ENCODE measurements at regions not wholly inside any gene's neighbourhood (a gene's known extent, or its start where the extent isn't known, plus 50 kb on each side); places are given as distances from the start of the nearest gene placed in this dataset.
"Not testable (repeated sequence)": the region's sequence is repeated elsewhere in the genome, so short reads cannot be mapped to it uniquely, and the experiment has no call there.

GRCh38 chr5:13335026-13335425 lies 609.5 kb downstream of the DNAH5 start:
- not testable (repeated sequence) for H3K36me3 ChIP-seq (ENCODE audit: control insufficient read depth in 1 of 2, insufficient read depth in 2 of 2, low read length in 2 of 2); H4K12ac ChIP-seq (ENCODE audit: low read depth, low read length); H2BK12ac ChIP-seq (ENCODE audit: low read length); H2AFZ ChIP-seq (ENCODE audit: insufficient read depth, low read length, poor library complexity); H3K14ac ChIP-seq (ENCODE audit: low read length); H3K4me2 ChIP-seq (ENCODE audit: low read length); H3K79me2 ChIP-seq (ENCODE audit: control insufficient read depth, insufficient read depth, low read length, poor library complexity); H3K9ac ChIP-seq (ENCODE audit: low read length); H2AK5ac ChIP-seq (ENCODE audit: low read length); H4K91ac ChIP-seq (ENCODE audit: low read depth, low read length); H3K4me3 ChIP-seq (ENCODE audit: low read depth, low read length); H3K27ac ChIP-seq (ENCODE audit: low read depth, low read length); H2BK120ac ChIP-seq (ENCODE audit: insufficient read depth, low read length, poor library complexity); H4K8ac ChIP-seq (ENCODE audit: low read depth, low read length); H3K9me3 ChIP-seq (ENCODE audit: insufficient read depth, low read depth, low read length); H3K23ac ChIP-seq (ENCODE audit: low read length); H2BK5ac ChIP-seq (ENCODE audit: low read depth, low read length, poor library complexity); H3K4me1 ChIP-seq (ENCODE audit: control insufficient read depth in 1 of 2, insufficient read depth in 2 of 2, low read length in 2 of 2); H3K79me1 ChIP-seq (ENCODE audit: low read length); H3K18ac ChIP-seq (ENCODE audit: low read length); H3K4ac ChIP-seq (ENCODE audit: low read depth, low read length); H3K27me3 ChIP-seq (ENCODE audit: insufficient read depth, low read length)
- no CpG with 5 or more reads among the region's 4 CpGs for WGBS (ENCODE audit: extremely low coverage, insufficient coverage, insufficient read length)
- peak in 1 of 2 donors; percentile 6 for DNase-seq

- Histone ChIP-seq H3K4me2 (ENCODE audit: low read length) (no peak overlapping the region), H3K36me3 (ENCODE audit: control insufficient read depth in 1 of 2, insufficient read depth in 2 of 2, low read length in 2 of 2) (no peaks in the 10 kb centered on the region), H2BK5ac (ENCODE audit: low read depth, low read length, poor library complexity) (no peak overlapping the region), H2BK120ac (ENCODE audit: insufficient read depth, low read length, poor library complexity) (no peak overlapping the region), H3K4me3 (ENCODE audit: low read depth, low read length) (no peak overlapping the region), H3K4ac (ENCODE audit: low read depth, low read length) (no peak overlapping the region), H4K12ac (ENCODE audit: low read depth, low read length) (no peak overlapping the region), H3K14ac (ENCODE audit: low read length) (no peak overlapping the region), H3K18ac (ENCODE audit: low read length) (no peak overlapping the region), H3K9ac (ENCODE audit: low read length) (no peak overlapping the region), H2AK5ac (ENCODE audit: low read length) (no peak overlapping the region), H3K23ac (ENCODE audit: low read length) (peak overlapping the region; percentile 41), H3K4me1 (ENCODE audit: control insufficient read depth in 1 of 2, insufficient read depth in 2 of 2, low read length in 2 of 2) (no peaks in the 10 kb centered on the region), H2BK12ac (ENCODE audit: low read length) (no peak overlapping the region), H3K27me3 (ENCODE audit: insufficient read depth, low read length) (no peaks in the 10 kb centered on the region), H3K27ac (ENCODE audit: low read depth, low read length) (no peak overlapping the region), H4K91ac (ENCODE audit: low read depth, low read length) (no peak overlapping the region), H4K8ac (ENCODE audit: low read depth, low read length) (no peak overlapping the region), H3K9me3 (ENCODE audit: insufficient read depth, low read depth, low read length) (no peaks in the 10 kb centered on the region), H2AFZ (ENCODE audit: insufficient read depth, low read length, poor library complexity) (no peak overlapping the region), H3K79me1 (ENCODE audit: low read length) (no peaks in the 10 kb centered on the region), H3K79me2 (ENCODE audit: control insufficient read depth, insufficient read depth, low read length, poor library complexity) (no peaks in the 10 kb centered on the region)
- no peak for DNase-seq
- no CpG with 5 or more reads among the region's 6 CpGs for WGBS (ENCODE audit: extremely low coverage, insufficient coverage, insufficient read length)
Measured at GRCh38 chr5:13331585-13331984, 612.9 kb downstream of the DNAH5 start.

GRCh38 chr5:13328316-13328715 lies 616.2 kb downstream of the DNAH5 start:
- no peak overlapping the region for H3K4me3 ChIP-seq (ENCODE audit: low read depth, low read length)
- no peak overlapping the region for H3K4ac ChIP-seq (ENCODE audit: low read depth, low read length)
- H3K79me1 ChIP-seq (ENCODE audit: low read length) = no peaks in the 10 kb centered on the region
- H4K8ac ChIP-seq (ENCODE audit: low read depth, low read length) = no peak overlapping the region
- no peak overlapping the region for H2BK5ac ChIP-seq (ENCODE audit: low read depth, low read length, poor library complexity)
- H2BK120ac ChIP-seq (ENCODE audit: insufficient read depth, low read length, poor library complexity) = no peak overlapping the region
- H2BK12ac ChIP-seq (ENCODE audit: low read length) = no peak overlapping the region
- H3K9me3 ChIP-seq (ENCODE audit: insufficient read depth, low read depth, low read length) = no peaks in the 10 kb centered on the region
- H3K4me1 ChIP-seq (ENCODE audit: control insufficient read depth in 1 of 2, insufficient read depth in 2 of 2, low read length in 2 of 2) = no peaks in the 10 kb centered on the region
- H3K14ac ChIP-seq (ENCODE audit: low read length) = no peak overlapping the region
- no peak overlapping the region for H3K27ac ChIP-seq (ENCODE audit: low read depth, low read length)
- H3K23ac ChIP-seq (ENCODE audit: low read length) = no peak overlapping the region
- no peak overlapping the region for H3K18ac ChIP-seq (ENCODE audit: low read length)
- DNase-seq = no peak
- no peaks in the 10 kb centered on the region for H3K36me3 ChIP-seq (ENCODE audit: control insufficient read depth in 1 of 2, insufficient read depth in 2 of 2, low read length in 2 of 2)
- H3K79me2 ChIP-seq (ENCODE audit: control insufficient read depth, insufficient read depth, low read length, poor library complexity) = no peaks in the 10 kb centered on the region
- no peak overlapping the region for H4K91ac ChIP-seq (ENCODE audit: low read depth, low read length)
- H2AFZ ChIP-seq (ENCODE audit: insufficient read depth, low read length, poor library complexity) = no peak overlapping the region
- no peak overlapping the region for H2AK5ac ChIP-seq (ENCODE audit: low read length)
- H4K12ac ChIP-seq (ENCODE audit: low read depth, low read length) = no peak overlapping the region
- no peaks in the 10 kb centered on the region for H3K27me3 ChIP-seq (ENCODE audit: insufficient read depth, low read length)
- H3K9ac ChIP-seq (ENCODE audit: low read length) = no peak overlapping the region
- H3K4me2 ChIP-seq (ENCODE audit: low read length) = no peak overlapping the region
- no CpG with 5 or more reads among the region's 1 CpG for WGBS (ENCODE audit: extremely low coverage, insufficient coverage, insufficient read length)

GRCh38 chr5:13325765-13326164 lies 618.7 kb downstream of the DNAH5 start:
- Histone ChIP-seq H3K27me3 (ENCODE audit: insufficient read depth, low read length) (no peaks in the 10 kb centered on the region), H2BK5ac (ENCODE audit: low read depth, low read length, poor library complexity) (no peak overlapping the region), H3K4me2 (ENCODE audit: low read length) (no peak overlapping the region), H2BK120ac (ENCODE audit: insufficient read depth, low read length, poor library complexity) (no peak overlapping the region), H4K8ac (ENCODE audit: low read depth, low read length) (no peak overlapping the region), H4K91ac (ENCODE audit: low read depth, low read length) (no peak overlapping the region), H3K18ac (ENCODE audit: low read length) (no peak overlapping the region), H3K27ac (ENCODE audit: low read depth, low read length) (no peak overlapping the region), H3K9me3 (ENCODE audit: insufficient read depth, low read depth, low read length) (no peaks in the 10 kb centered on the region), H3K9ac (ENCODE audit: low read length) (no peak overlapping the region), H4K12ac (ENCODE audit: low read depth, low read length) (no peak overlapping the region), H3K14ac (ENCODE audit: low read length) (no peak overlapping the region), H3K79me2 (ENCODE audit: control insufficient read depth, insufficient read depth, low read length, poor library complexity) (no peaks in the 10 kb centered on the region), H3K4ac (ENCODE audit: low read depth, low read length) (no peak overlapping the region), H3K23ac (ENCODE audit: low read length) (no peak overlapping the region), H2BK12ac (ENCODE audit: low read length) (no peak overlapping the region), H2AK5ac (ENCODE audit: low read length) (no peak overlapping the region), H3K4me3 (ENCODE audit: low read depth, low read length) (no peak overlapping the region), H3K79me1 (ENCODE audit: low read length) (no peaks in the 10 kb centered on the region), H2AFZ (ENCODE audit: insufficient read depth, low read length, poor library complexity) (no peak overlapping the region), H3K4me1 (ENCODE audit: control insufficient read depth in 1 of 2, insufficient read depth in 2 of 2, low read length in 2 of 2) (no peaks in the 10 kb centered on the region), H3K36me3 (ENCODE audit: control insufficient read depth in 1 of 2, insufficient read depth in 2 of 2, low read length in 2 of 2) (no peaks in the 10 kb centered on the region)
- DNase-seq = peak in 1 of 2 donors; percentile 49
- WGBS (ENCODE audit: extremely low coverage, insufficient coverage, insufficient read length) = no CpG with 5 or more reads among the region's 1 CpG

Measured in trophoblast cell (in vitro differentiated cells and primary cell).